A204.1 (cell line): ENCODE measurements at regions not wholly inside any gene's neighbourhood (a gene's known extent, or its start where the extent isn't known, plus 50 kb on each side); places are given as distances from the start of the nearest gene placed in this dataset.
"Not testable (repeated sequence)": the region's sequence is repeated elsewhere in the genome, so short reads cannot be mapped to it uniquely, and the experiment has no call there.

Experiments
- FAIRE-seq: peaks from 2 replicates; lab custom pipeline; 2012; peaks lifted over from hg19 to GRCh38; lab: Jason Lieb, UNC

DNA sequence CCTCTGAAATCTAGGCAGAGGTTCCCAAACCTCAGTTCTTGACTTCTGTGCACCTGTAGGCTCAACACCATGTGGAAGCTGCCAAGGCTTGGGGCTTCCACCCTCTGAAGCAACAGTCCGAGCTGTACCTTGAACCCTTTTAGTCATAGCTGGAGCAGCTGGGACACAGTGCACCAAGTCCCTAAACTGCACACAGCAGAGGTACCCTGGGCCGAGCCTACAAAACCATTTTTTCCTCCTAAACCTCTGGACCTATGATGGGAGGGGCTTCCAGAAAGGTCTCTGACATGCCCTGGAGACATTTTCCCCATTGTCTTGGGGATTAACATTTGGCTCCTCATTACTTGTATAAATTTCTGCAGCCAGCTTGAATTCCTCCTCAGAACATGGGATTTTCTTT is 168.8 kb downstream of the TLE3 start:
- not testable (repeated sequence) for FAIRE-seq

DNA sequence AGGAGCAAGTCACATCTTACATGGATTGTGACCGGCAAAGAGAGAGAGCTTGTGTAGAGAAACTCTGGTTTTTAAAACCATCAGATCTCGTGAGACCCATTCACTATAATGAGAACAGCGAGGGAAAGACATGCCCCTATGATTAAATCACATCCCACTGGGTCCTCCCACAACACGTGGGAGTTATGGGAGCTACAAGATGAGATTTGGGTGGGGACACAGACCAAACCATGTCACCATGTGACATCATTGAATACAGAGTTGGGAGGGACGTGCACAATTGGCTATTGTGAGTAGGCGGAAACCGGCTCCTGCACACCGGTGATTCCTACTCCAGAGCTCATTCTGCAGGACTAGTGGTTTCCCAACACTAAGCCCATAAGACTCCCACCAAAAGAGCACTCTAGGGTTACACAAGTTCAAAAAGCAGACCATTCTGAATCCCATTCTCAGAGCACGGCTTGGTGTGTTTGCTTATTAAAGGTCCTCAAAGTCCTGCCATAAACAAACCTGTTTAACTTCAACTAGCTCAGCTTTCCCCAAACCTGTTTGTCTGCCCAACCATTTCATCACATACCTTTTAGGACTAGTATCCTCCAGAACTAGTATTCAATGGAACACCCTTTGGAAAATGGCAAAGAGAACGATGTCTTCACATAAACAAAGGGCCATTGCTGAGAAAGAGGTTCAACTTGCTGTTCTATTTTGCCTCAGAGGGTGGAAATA is 167.6 kb downstream of the TLE3 start:
- FAIRE-seq: no peak

DNA sequence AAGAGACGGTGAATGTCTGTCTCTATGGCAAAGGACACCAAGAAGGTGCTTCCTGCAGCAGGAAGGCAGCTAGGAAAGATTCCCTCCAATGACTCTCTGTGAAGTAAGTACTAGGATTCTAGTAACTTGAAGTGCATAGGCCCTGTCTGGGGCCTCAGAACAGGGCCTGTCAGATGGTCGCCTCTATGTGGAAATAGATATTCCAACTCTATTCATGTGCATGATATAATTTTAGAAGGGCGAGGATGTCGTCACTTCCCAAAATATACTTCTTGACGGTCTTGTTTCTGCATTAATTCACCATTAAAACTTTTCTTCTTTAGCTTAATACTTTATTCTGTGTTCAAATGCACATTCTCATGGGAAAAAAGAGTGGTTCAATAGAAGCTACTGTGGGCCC is 167.0 kb downstream of the TLE3 start:
- no peak for FAIRE-seq

DNA sequence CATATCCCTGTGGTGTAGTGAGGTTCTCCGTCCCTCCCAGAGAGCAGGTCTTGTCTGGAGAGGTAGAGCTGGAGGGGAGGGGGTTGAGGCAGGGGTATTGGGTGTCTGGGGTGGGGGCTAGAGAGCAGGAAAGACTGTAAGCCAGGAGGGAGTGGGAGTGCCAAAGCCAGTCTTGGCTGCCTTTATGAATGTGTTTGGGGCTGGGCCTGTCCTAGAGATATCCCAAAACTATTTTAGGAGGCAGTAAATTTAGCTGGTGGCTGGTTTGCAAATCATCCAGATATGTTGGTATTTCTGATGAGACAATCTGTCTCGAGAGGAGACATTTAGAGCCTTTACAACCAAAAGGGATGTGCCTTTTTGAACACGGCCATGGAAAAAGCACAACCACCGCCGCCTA is 166.6 kb downstream of the TLE3 start:
- no peak for FAIRE-seq

DNA sequence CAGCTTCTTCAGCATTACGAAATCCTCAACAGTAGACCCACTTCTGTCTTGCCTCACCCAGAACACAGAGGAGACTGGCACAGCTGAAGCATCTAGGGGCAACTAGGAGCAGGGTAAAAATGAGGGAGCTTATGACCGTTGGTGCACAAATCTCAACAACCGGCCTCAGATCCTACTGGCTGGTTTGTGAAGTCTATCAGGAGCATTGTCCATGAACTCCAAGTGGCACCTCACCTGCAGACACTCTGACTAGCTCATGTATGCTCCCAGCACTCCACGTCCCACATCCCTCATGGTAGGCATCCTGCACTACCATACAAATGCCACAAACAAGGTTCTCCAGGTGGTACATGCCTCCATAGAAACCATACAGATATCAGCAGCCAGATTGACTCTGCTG is 163.1 kb downstream of the TLE3 start:
- no peak for FAIRE-seq

DNA sequence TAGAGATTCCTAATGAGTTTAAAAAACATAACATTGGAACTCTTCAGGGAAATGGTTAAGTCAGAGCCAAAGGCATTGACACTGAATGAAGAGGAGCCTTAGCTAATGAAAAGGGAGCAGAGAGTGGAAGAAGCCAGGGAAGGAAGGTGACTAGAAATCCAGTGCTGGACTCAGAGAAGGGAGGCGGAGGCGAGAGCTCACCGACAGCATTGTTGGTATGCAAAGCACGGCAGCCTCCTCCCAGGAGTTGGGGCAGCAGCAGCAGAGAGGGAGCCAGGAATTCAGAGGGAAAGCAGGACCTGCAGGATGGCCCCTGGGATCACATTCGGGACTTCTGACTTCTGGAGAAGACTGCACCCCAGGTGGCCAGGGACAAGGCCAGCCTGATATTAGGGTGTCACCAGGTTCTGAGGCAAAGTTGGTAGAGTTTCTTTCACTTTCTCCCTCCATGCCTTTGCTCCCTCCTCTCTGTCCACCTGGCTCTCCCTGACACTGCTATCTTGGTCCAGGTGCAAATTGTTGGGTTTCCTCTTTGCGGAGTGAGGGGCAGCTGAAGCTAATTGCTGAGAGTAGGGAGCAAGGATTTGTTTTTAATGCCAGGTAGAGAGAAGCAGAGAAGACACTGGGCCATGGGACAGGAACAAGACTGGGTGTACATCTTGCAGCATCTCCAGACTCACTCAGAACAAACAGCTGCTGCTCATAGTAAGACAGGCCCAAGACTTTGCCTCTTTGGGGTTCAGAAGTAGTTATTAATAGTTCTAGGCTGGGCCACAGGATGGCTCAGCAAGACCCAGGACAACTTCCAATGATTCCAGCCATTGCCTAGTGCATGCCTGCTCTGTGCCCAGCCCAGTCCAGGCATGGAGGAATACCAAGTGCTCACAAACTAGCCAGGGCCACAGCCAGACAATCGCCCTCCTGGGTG is 157.9 kb downstream of the TLE3 start:
- no peak for FAIRE-seq

DNA sequence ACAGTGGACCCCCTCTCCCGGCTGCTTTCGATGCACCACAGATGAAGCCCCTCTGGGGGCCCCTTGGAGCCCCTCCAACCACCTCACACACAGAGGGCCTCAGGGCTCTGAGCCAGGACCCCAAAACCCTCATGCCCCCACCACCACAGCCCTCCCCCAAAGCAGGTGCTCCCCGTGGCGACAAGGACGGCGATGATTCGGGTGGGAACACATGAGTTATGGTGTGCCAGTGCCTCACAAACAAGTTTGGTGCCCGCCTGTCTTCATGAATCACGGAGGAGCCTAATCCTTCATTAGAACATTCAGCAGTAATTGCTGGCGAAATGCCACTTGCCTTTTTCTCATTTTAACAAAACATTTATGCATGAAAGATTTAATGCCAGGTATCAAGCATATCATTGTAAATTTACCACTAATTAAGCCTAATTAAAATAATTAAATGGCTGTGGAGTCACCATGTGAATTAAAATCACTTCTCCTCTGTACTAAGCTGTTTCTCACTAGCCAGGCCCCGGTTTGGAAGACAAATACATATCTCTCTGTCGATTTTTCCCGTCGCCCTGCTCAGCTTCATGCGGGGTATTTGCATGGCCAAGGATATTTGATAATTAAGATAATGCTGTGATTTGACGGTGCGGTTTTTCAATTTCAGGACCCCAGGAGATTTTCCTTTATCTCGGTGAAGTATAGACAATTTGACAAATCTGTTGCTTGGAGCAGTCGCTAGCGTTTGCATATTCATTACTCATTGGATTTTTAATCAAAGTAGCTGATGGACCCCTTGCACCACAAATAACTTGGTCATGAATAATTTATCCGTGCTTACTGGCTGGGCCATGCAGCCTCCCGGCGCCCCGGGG is 157.0 kb downstream of the TLE3 start:
- no peak for FAIRE-seq

DNA sequence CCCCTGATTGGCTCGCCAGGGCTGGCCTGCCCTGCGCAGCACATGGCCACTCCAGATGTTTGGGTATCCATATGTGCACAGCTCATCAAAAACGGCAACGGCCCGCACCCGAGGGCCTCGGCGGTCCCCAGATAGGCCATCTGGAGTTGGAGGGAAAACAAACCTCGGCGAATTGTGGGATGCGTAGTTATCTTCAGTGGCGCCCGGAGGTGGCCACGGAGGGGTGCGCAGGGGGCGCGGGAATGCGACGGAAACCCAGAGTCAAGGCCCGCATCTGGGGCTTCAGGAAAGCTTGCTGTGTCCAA is 156.5 kb downstream of the TLE3 start:
- no peak for FAIRE-seq

DNA sequence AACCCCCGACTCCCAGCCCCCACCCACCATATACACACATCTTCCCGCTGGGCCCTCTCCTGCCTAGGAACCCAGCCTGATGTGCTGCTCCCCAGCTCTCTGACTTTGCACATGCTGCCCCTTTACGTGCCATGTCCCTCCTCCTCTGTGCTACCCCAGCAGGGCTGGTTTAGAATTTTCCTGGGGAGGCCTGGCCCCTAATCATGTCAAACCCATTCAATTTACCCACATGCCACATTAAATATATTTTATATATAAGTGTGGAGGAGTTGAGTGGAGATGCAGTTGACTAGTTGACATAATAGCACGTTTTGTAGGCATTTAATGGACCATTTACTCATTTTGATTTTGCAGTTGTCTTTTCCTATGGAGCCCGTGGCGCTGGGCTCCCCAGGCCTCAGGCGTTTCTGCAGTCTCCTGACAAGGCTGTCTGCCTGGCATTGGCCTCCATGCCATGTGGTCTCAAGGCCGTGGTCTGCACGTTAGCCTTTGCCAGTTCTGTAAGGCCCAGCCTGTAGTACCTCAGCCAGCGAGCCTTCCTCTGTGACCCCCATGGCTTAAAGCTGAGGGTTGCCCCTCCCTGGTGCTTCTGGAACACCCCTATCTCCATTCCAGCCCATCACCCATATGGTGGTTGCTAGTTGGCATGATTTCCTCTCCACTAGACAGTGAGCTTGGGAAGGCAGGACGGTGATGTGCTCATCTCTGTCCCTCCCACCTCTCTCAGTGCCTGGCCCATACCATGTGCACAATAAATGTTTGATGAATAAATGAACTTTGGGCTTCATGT is 155.8 kb downstream of the TLE3 start:
- no peak for FAIRE-seq

DNA sequence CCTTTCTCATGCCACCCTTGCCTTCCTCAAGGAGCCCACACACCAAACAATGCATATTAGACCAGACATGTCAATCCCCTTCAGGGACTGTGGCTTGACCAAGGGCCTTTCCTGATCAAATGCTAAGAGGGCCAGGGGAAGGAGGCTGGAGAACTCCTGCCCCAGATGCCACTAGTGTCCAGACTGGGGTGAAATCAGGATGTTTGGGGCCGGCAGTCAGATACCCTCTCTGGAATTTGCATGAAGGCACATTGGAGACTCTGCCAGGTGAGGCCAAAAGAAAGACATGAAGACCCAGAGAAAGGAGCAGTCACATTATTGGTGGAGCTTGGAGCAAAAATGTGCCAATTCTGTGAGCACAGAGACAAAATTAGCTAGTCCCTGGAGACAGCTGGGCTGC is 154.1 kb downstream of the TLE3 start:
- FAIRE-seq: no peak

DNA sequence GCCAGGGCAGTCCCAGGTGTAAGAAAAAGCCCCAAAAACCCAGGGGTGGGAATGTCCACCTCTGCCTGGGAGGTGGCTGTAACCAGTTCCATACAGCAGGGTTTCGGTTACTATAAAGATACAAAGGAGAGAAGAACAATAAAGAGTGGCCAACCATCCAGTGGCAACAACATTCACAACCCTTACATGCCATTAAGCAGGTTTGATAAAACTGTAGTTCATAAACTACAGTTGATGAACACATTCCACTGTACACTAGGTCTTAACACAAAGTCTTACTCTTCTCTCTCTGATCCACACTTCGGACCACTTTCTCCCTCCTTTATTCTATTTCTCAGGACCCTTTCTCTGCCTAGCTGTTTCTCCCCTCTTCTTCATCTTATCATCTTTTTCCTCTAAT is 152.0 kb downstream of the TLE3 start:
- FAIRE-seq: no peak

DNA sequence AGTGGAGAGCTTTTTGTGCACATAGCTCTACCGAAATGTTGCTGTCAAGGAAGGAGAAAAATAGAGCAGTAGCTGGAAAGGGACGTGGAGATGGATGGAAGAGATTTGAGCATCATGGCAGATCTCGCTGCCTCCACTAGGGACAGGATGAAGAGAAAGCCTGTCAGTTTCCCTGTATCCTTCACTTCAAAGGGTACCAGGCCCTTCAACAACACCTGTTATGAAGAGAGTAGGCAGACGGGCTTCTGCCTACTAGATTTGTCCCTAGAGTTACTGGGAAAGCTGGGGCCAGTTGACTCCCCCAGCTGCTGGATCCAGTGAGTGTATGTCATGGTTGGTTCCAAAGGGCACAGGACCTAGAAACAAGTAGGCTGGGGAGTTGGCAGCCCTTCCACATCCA is 150.8 kb downstream of the TLE3 start:
- FAIRE-seq: no peak

DNA sequence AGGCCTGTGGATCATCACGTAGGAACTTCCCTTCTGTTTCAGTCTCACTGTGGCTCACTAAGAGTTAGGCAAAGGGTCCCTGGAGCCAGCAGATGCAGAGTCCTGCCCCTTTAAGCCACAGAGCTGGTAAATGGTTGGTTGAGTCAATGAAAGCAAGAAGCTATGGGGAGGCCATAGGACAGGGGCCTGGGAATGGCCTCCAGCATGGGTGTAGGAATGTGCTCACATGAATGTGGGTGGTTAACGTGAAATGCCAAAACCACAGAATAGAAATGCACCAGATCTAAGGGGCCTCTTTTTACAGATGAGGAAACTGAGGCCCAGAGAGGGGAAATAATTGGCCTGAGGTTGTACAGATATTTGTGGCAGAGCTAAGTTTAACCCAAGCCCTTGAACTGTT is 150.3 kb downstream of the TLE3 start:
- no peak for FAIRE-seq

DNA sequence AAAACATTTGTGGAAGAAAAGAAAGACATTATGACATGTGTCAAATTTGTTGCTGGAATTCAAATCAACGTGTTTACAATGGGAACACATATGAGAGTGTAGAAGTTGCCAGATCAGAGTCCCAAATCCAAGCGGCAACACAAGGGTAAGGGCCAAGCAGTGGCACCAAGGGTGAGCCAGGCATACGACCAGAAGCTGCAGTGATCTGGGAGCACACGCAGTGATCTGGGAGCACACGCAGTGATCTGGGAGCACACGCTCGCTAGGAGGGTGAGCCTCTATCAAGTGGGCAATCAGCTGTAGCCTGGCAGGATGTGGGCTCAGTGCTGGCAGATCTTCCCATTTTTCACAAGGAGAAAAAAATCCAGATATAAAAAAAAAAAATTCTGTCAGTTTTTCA is 148.2 kb downstream of the TLE3 start:
- no peak for FAIRE-seq

DNA sequence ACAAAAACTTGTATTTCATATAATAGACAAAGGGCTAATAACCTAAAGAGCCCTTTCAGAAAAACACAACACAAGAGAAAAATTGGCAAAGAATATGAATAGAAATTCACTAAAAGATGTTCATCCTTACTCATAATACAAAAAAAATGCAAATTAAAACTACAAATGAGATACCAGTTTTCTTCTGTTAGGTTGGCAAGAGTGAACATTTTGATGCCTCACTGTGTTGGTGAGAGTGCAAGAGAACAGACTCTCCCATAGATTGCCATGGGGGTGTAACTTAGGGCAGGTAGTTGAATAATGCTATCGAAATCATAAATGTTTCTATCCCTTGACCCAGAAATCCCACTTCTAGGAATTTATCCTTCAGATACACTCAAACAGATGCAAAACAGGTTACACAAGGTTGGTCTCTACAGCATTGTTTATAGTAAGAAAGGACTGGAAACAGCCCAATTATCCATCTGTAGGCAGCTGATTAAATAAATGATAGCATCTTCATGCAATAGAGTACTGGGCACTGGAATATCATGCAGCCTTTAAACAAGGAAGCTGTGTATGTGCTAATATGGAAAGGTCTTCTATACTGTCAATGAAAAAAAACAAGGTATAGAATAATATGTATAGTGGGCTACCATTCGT is 146.3 kb downstream of the TLE3 start:
- FAIRE-seq: no peak

DNA sequence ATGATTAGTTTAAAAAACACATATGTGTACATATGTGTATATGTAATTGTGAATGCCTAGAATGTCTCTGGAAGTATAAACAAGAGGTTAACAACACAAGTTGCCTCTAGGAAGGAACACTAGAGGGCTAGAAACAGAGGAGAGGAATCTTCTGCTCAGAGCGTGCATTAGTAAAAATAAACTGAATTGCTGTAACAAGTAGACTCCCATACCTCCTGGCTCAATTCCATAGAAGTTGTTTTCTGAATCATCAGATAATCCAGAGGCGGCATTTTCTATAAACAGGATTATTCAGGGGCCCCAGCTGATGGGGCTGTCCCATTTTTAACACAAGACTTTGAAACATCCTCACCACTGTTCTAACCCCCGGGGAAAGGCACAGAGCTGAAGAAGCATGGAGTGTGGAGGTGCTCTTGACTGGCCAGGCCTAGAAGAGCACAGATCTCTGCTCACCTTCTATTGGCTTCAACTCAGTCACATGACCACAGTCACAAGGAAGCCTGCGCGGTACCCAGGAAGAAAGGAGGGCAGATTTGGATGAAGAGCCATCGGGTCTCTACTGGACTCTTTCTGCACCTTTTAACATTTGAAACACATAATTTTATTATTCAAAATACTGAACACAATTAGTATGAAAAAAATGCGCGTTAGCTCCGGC is 145.7 kb downstream of the TLE3 start:
- no peak for FAIRE-seq

DNA sequence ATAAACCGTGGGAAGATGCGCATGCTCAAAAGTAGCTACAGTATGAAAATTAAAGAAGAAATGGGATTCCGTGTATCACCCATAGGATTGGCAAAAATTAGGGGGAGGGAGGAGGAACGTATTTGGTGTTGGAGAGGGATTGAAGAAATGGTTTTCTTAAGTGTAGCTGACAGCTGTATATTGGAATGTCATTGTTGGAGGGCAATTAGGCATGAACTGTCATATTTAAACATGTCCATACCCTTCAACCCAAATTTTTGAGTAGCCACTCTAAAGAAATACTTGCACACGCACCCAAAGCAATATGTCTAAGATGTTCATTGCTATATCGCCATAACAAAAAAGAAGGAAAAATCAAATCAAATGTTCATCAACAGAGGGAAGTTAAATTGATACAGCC is 144.7 kb downstream of the TLE3 start:
- no peak for FAIRE-seq

DNA sequence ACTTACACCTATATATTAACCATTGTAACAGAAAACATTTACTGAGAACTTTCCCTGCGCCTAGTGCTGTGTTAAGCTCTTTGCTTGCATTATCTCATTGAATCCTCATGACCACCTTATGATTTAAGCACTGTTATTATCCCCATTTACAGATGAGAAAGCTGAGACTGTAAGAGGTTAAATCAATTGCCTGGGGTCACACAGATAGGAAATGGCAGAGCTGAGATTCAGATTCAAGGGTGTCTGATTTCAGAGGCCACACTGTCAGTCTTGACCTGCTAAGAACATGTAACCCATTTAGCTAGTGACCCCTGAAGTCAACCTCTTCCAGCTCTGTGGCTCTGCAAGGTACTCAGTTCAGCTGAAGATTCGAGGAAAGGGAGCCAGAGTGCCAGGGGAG is 143.9 kb downstream of the TLE3 start:
- no peak for FAIRE-seq

DNA sequence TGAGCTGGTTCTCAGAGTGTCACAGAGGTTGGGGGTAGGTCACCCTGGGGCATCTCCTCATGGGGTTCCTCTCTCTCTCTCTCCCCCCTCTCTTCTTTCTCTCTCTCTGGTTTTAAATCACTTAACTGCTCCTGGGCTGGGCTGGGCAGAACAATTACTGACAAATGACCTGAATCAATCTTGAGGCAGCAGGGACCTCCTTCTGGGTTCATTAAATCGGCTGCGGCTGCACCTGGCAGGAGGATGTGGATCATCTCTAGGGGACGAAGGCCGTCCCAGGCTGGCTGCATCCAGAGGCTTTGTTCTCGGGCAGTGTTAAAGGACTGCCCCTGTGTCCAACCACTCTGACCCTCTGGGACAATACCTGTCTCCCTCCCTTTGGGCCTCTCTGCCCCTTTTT is 143.1 kb downstream of the TLE3 start:
- no peak for FAIRE-seq

DNA sequence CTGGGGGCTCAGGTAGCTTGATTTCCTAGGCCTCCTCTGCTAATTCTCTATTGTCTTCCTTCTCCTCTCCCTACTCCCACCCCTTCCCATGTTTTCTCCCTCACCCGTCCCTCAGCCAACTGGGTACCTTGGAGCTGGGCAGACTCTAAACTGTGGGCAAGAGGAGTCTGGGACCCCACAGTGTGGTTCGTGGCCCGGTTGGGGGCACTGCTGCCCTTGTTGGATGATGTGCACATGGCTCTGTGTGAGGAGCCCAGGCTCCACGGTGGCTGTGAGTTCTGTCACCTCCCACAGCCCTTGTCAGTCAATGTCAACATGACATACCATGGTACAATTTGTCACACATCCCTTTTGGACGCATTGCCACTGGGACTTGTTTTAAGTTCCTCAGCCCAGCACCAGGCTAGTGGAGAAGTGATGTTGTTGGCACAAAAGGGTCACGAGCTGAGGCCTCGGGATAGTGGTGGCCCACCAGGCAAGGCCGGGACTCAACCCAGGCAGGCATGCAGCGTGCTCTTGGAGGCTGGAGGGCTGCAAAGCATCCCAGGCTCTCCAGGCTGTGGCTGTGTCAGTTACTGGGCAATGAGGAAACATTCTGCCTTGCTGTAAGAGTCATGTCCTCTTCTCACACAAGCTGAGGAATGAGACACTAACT is 142.3 kb downstream of the TLE3 start:
- no peak for FAIRE-seq

DNA sequence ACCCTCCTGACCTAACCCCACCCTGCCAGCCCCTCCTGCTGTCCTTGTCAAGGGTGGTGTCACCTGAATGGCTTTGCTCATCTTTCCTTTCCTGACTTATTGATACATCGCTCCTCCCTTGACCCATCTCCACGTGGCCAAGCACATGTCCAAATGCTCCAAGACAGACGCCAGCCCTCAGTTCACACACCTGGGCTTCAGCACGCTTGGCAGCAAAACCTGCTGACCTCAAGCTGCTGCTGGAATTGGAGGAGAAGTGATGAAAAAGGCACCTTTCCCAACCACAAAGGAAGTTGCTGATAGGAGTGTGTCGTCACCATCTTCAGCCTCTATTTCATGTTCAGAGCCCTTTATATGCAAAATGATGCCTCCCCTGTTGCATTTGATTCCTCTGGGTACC is 141.3 kb downstream of the TLE3 start:
- no peak for FAIRE-seq
